ENCODE measurements at regions not wholly inside any gene's neighbourhood (a gene's known extent, or its start where the extent isn't known, plus 50 kb on each side); places are given as distances from the start of the nearest gene placed in this dataset.

DNA sequence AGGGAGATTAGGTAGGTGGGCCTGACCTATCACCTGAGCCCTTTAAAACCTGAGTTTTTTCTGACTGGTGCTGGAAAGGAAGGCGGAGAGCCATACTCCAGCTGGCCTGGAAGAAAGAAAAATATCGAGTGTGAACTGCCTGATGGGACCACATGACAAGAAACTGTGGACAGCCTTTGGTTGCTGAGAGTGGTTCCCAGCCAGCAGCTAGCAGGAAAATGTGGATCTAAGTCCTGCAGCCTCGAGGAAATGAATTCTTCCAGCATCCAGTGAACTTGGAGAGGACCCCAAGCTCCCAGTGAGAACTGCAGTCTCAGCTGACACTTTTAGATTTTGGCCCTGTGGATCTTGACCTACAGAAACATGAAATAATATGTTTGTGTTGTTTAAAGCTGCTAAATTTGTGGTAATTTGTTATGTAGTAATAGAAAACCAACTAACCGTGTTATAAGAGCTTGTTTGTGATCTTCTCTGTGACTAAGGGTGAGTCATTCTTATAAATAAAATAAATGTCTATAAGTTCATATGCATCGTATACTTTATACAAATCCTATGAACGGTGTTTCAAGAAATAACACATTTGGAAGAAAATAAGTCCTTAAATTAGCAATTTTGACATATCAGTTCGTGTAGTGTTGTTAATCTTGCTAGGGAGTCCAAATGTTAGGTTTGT is 359.6 kb downstream of the BMP4 start:
- TF ChIP-seq, protein P1, sequence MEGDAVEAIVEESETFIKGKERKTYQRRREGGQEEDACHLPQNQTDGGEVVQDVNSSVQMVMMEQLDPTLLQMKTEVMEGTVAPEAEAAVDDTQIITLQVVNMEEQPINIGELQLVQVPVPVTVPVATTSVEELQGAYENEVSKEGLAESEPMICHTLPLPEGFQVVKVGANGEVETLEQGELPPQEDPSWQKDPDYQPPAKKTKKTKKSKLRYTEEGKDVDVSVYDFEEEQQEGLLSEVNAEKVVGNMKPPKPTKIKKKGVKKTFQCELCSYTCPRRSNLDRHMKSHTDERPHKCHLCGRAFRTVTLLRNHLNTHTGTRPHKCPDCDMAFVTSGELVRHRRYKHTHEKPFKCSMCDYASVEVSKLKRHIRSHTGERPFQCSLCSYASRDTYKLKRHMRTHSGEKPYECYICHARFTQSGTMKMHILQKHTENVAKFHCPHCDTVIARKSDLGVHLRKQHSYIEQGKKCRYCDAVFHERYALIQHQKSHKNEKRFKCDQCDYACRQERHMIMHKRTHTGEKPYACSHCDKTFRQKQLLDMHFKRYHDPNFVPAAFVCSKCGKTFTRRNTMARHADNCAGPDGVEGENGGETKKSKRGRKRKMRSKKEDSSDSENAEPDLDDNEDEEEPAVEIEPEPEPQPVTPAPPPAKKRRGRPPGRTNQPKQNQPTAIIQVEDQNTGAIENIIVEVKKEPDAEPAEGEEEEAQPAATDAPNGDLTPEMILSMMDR (IDR thresholded peaks at IDR 0.05), result no peak
- TF ChIP-seq POLR2A (IDR thresholded peaks at IDR 0.05), result no peak
